MM.1S (cell line): ENCODE measurements at regions not wholly inside any gene's neighbourhood (a gene's known extent, or its start where the extent isn't known, plus 50 kb on each side); places are given as distances from the start of the nearest gene placed in this dataset.

Experiments
- DNase-seq: peaks from one replicate; pipeline ENCODE4 v3.0.0-alpha.2; 2015
- H2AFZ ChIP-seq: fragments of 300-600 bp; sonication (generic); 2 replicates; pipeline ENCODE4 v1.6.0; 2016; ENCODE audit warnings: antibody characterized with exemption, low read length
- H3F3A ChIP-seq: fragments of 300-600 bp; sonication (generic); 2 replicates; pipeline ENCODE4 v1.6.1; 2016; ENCODE audit warnings: mild to moderate bottlenecking, antibody characterized with exemption, low read length, moderate library complexity, mixed read lengths; ENCODE audit not compliant: insufficient read depth
- H3K27ac ChIP-seq: fragments of 300-600 bp; sonication (generic); 2 replicates; pipeline ENCODE4 v1.5.1; 2016; ENCODE audit warnings: mild to moderate bottlenecking, low read length
- H3K27me3 ChIP-seq: fragments of 300-600 bp; sonication (generic); replicated peaks from 2 replicates; pipeline ENCODE4 v1.6.0; 2016; ENCODE audit warnings: low read length; ENCODE audit not compliant: insufficient read depth
- H3K36me3 ChIP-seq: fragments of 300-600 bp; sonication (generic); replicated peaks from 2 replicates; pipeline ENCODE4 v1.6.1; 2016; ENCODE audit warnings: mild to moderate bottlenecking, low read length, mixed read lengths; ENCODE audit not compliant: insufficient read depth
- H3K4me1 ChIP-seq: fragments of 300-600 bp; sonication (generic); 2 replicates; pipeline ENCODE4 v1.6.1; 2016; ENCODE audit warnings: low read length, mixed read lengths
- H3K4me2 ChIP-seq: fragments of 300-600 bp; sonication (generic); 2 replicates; pipeline ENCODE4 v1.6.0; 2016; ENCODE audit warnings: low read depth, low read length
- H3K4me3 ChIP-seq: fragments of 300-600 bp; sonication (generic); 2 replicates; pipeline ENCODE4 v1.5.1; 2016; ENCODE audit warnings: low read length, mixed read lengths
- H3K79me2 ChIP-seq: fragments of 300-600 bp; sonication (generic); 2 replicates; pipeline ENCODE4 v1.6.1; 2016; ENCODE audit warnings: mixed run types, low read length, mixed read lengths
- H3K9ac ChIP-seq: fragments of 300-600 bp; sonication (generic); 2 replicates; pipeline ENCODE4 v1.6.1; 2016; ENCODE audit warnings: low read length, mixed read lengths
- H3K9me2 ChIP-seq: fragments of 300-600 bp; sonication (generic); replicated peaks from 2 replicates; pipeline ENCODE4 v1.6.1; 2016; ENCODE audit warnings: mild to moderate bottlenecking, low read length, mixed read lengths; ENCODE audit not compliant: insufficient read depth
- H3K9me3 ChIP-seq: fragments of 300-600 bp; sonication (generic); replicated peaks from 2 replicates; pipeline ENCODE4 v1.6.1; 2016; ENCODE audit warnings: mild to moderate bottlenecking, low read length, mixed read lengths; ENCODE audit not compliant: insufficient read depth
- H4K20me1 ChIP-seq: fragments of 300-600 bp; sonication (generic); 2 replicates; pipeline ENCODE4 v1.6.1; 2016; ENCODE audit warnings: mild to moderate bottlenecking, low read length, moderate library complexity, mixed read lengths; ENCODE audit not compliant: insufficient read depth
- EZH2 ChIP-seq: fragments of 300-600 bp; sonication (generic); optimal IDR thresholded peaks from 2 replicates; pipeline ENCODE3; 2017; ENCODE audit warnings: low read depth, mild to moderate bottlenecking, antibody characterized with exemption, low read length, mixed read lengths
- EZH2phosphoT487 ChIP-seq: fragments of 300-600 bp; sonication (generic); IDR thresholded peaks from 2 replicates; pipeline ENCODE4 v1.6.1; 2018; ENCODE audit warnings: antibody characterized with exemption, low read length
- TF ChIP-seq, protein P1 (sequence below): fragments of 300-600 bp; sonication (generic); IDR thresholded peaks from 2 replicates; pipeline ENCODE4 v1.5.1; 2016; ENCODE audit warnings: antibody characterized with exemption, low read length, mixed read lengths

DNA sequence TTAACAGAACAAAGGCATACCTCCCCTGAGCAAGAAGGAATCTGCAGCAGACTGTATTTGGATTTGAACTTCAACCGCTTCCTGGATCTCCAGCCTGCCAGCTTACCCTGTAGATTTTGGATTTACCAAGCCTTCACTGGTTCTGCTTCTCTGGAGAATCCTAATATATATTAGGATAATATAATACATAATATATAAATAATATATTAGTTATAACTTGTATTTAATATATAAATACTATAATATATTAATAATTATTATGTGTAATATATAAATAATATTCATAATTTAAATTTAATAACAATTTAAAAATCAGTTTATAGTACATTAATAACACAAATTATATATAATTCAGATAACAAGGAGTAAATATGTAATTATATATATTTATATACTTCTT lies 121.4 kb downstream of the COX18 start:
- no peak overlapping the region for H3K9ac ChIP-seq
- H3K4me1 ChIP-seq, result no peaks in the 10 kb centered on the region
- H3K9me2 ChIP-seq, result no peaks in the 10 kb centered on the region
- no peaks in the 10 kb centered on the region for H4K20me1 ChIP-seq
- no peaks in the 10 kb centered on the region for H3K36me3 ChIP-seq
- no peak overlapping the region for H3K4me3 ChIP-seq
- H3K27ac ChIP-seq, result no peak overlapping the region
- no peak for DNase-seq
- no peaks in the 10 kb centered on the region for H3K27me3 ChIP-seq
- H3F3A ChIP-seq, result no peaks in the 10 kb centered on the region
- H2AFZ ChIP-seq, result no peak overlapping the region
- no peaks in the 10 kb centered on the region for H3K79me2 ChIP-seq
- no peak overlapping the region for H3K4me2 ChIP-seq
- TF ChIP-seq, protein P1, sequence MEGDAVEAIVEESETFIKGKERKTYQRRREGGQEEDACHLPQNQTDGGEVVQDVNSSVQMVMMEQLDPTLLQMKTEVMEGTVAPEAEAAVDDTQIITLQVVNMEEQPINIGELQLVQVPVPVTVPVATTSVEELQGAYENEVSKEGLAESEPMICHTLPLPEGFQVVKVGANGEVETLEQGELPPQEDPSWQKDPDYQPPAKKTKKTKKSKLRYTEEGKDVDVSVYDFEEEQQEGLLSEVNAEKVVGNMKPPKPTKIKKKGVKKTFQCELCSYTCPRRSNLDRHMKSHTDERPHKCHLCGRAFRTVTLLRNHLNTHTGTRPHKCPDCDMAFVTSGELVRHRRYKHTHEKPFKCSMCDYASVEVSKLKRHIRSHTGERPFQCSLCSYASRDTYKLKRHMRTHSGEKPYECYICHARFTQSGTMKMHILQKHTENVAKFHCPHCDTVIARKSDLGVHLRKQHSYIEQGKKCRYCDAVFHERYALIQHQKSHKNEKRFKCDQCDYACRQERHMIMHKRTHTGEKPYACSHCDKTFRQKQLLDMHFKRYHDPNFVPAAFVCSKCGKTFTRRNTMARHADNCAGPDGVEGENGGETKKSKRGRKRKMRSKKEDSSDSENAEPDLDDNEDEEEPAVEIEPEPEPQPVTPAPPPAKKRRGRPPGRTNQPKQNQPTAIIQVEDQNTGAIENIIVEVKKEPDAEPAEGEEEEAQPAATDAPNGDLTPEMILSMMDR, result no peak
- TF ChIP-seq EZH2, result no peak
- TF ChIP-seq EZH2phosphoT487, result no peak
- H3K9me3 ChIP-seq, result no peaks in the 10 kb centered on the region

GRCh38 chr4:72945719-72946336 lies 123.7 kb downstream of the COX18 start:
- Histone ChIP-seq H3K36me3 (no peaks in the 10 kb centered on the region), H3K4me1 (no peaks in the 10 kb centered on the region), H3K9me3 (no peaks in the 10 kb centered on the region), H3K27ac (no peak overlapping the region), H3K4me3 (no peak overlapping the region), H3K9me2 (no peaks in the 10 kb centered on the region), H3K27me3 (no peaks in the 10 kb centered on the region), H2AFZ (no peak overlapping the region), H3F3A (no peaks in the 10 kb centered on the region), H3K9ac (no peak overlapping the region), H3K4me2 (no peak overlapping the region), H3K79me2 (no peaks in the 10 kb centered on the region), H4K20me1 (no peaks in the 10 kb centered on the region)
- TF ChIP-seq EZH2 (no peak), EZH2phosphoT487 (no peak)
- TF ChIP-seq, protein P1, result no peak
- no peak for DNase-seq

- no peaks in the 10 kb centered on the region for H3K9me2 ChIP-seq
- no peaks in the 10 kb centered on the region for H3K4me1 ChIP-seq
- no peaks in the 10 kb centered on the region for H3K36me3 ChIP-seq
- no peaks in the 10 kb centered on the region for H3K79me2 ChIP-seq
- H3K27ac ChIP-seq, result no peak overlapping the region
- no peaks in the 10 kb centered on the region for H4K20me1 ChIP-seq
- H3K9me3 ChIP-seq, result no peaks in the 10 kb centered on the region
- no peak overlapping the region for H2AFZ ChIP-seq
- no peak for DNase-seq
- no peak overlapping the region for H3K4me3 ChIP-seq
- no peaks in the 10 kb centered on the region for H3K27me3 ChIP-seq
- no peaks in the 10 kb centered on the region for H3F3A ChIP-seq
- H3K4me2 ChIP-seq, result no peak overlapping the region
- no peak overlapping the region for H3K9ac ChIP-seq
- TF ChIP-seq, protein P1, result no peak
- TF ChIP-seq EZH2, result no peak
- TF ChIP-seq EZH2phosphoT487, result no peak
Measured at GRCh38 chr4:72942565-72942964, 127.0 kb downstream of the COX18 start.
